ENCODE measurements at regions not wholly inside any gene's neighbourhood (a gene's known extent, or its start where the extent isn't known, plus 50 kb on each side); places are given as distances from the start of the nearest gene placed in this dataset.

GRCh38 chr3:28951772-28952556, 328.9 kb upstream of the RBMS3 start:
- H3K27me3 ChIP-seq (ENCODE audit: insufficient read depth) = no peaks in the 10 kb centered on the region
- no peaks in the 10 kb centered on the region for H3K27me3 Mint-ChIP-seq (ENCODE audit: insufficient read depth, low read depth, poor library complexity)

More at GRCh38 chr3:28951772-28952556, 328.9 kb upstream of the RBMS3 start:
- Mint-ChIP-seq H3K9me3 (no peaks in the 10 kb centered on the region), H3K27ac (no peak overlapping the region), H3K4me3 (no peak overlapping the region), H3K4me1 (no peaks in the 10 kb centered on the region), H3K36me3 (ENCODE audit: low read depth) (no peaks in the 10 kb centered on the region)
- H3F3A ChIP-seq (replicated peaks; ENCODE audit: low read depth) = no peaks in the 10 kb centered on the region
- H3K27ac ChIP-seq (ENCODE audit: low read depth) = no peak overlapping the region
- TF ChIP-seq STAT1 (IDR thresholded peaks at IDR 0.05; ENCODE audit: unreplicated experiment) (no peak), REST (IDR thresholded peaks at IDR 0.05; ENCODE audit: unreplicated experiment) (no peak), ZNF331 (CRISPR knock-in tag; IDR thresholded peaks at IDR 0.05; ENCODE audit: low read depth) (no peak), JUNB (IDR thresholded peaks at IDR 0.05; ENCODE audit: unreplicated experiment) (no peak), CREB1 (CRISPR knock-in tag; IDR thresholded peaks at IDR 0.05; ENCODE audit: low read depth) (no peak), CTCF (conservative IDR thresholded peaks at IDR 0.05; ENCODE audit: low read depth in 2 of 2) (no peak), ETS1 (IDR thresholded peaks at IDR 0.05) (no peak), NANOG (IDR thresholded peaks at IDR 0.05; ENCODE audit: borderline replicate concordance) (no peak), ZNF114 (CRISPR knock-in tag; IDR thresholded peaks at IDR 0.05) (no peak), EZH2 (IDR thresholded peaks at IDR 0.05; ENCODE audit: low read depth, unreplicated experiment) (no peak), POLR2AphosphoS5 (IDR thresholded peaks at IDR 0.05; ENCODE audit: low read depth) (no peak), EZH2phosphoT487 (IDR thresholded peaks at IDR 0.05; ENCODE audit: unreplicated experiment) (no peak), ZNF462 (CRISPR knock-in tag; IDR thresholded peaks at IDR 0.05) (no peak)
- no peaks in the 10 kb centered on the region for H3K79me2 ChIP-seq (replicated peaks; ENCODE audit: insufficient read depth)
- DNase-seq (ENCODE audit: low spot score) = peak; percentile 4
- H3K4me1 ChIP-seq (ENCODE audit: insufficient read depth) = 0 out of 2 replicates have a peak, but pooled peaks cover 3% of the 10 kb centered on the region
- peak overlapping the region; percentile 54; the same call in 1 of the 2 replicates for H2AFZ ChIP-seq
- no peak overlapping the region for H3K4me3 ChIP-seq
- no peaks in the 10 kb centered on the region for H3K36me3 ChIP-seq (ENCODE audit: insufficient read depth)
- H3K4me2 ChIP-seq = no peak overlapping the region
- no peak for ATAC-seq
- 0 out of 2 replicates have a peak, but pooled peaks cover 4% of the 10 kb centered on the region for H3K9me2 ChIP-seq (ENCODE audit: insufficient read depth)
- no peaks in the 10 kb centered on the region for H4K20me1 ChIP-seq (replicated peaks; ENCODE audit: insufficient read depth)
